ENCODE measurements at regions not wholly inside any gene's neighbourhood (a gene's known extent, or its start where the extent isn't known, plus 50 kb on each side); places are given as distances from the start of the nearest gene placed in this dataset.

DNA sequence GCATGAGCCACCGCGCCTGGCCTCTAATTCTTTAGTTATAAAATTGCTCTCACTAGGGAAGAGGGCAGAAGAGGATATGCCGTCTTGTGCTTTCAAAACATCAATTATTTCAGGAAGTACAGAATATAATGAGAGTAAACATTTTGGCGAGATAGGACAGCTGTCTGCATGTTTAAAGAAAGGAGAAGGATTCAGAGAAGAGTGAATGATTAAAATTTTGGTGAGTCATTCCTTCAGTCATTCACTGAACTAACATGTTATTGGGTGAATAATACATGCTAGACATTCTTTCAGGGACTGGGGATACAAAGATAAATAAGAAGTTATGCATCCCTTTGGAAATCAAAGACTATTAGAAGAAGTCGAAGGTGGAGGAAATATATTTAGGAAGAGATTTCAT is 590.3 kb upstream of the GOT2 start:
- WGBS (ENCODE audit: low lambda C conversion rate, missing lambda C conversion rate): 76% methylated on average over 5 of the region's 5 CpGs
- H3K4me2 ChIP-seq: no peak overlapping the region
- DNase-seq (ENCODE audit: low spot score): no peak
- H3K4me3 ChIP-seq: no peak overlapping the region
- no peaks in the 10 kb centered on the region for H4K20me1 ChIP-seq (ENCODE audit: insufficient read depth, poor library complexity, severe bottlenecking)
- no peaks in the 10 kb centered on the region for H3K36me3 ChIP-seq (replicated peaks; ENCODE audit: insufficient read depth, low read depth)
- H3K9me3 ChIP-seq (ENCODE audit: low read depth): no peaks in the 10 kb centered on the region
- no peak overlapping the region for H3K27ac ChIP-seq
- no peaks in the 10 kb centered on the region for H3K4me1 ChIP-seq (ENCODE audit: insufficient read depth)
- no peaks in the 10 kb centered on the region for H3K79me2 ChIP-seq
- no peak overlapping the region for H2AFZ ChIP-seq
- H3K9me2 ChIP-seq (replicated peaks; ENCODE audit: insufficient read depth): no peaks in the 10 kb centered on the region
- H3K27me3 ChIP-seq: no peaks in the 10 kb centered on the region
- TF ChIP-seq EZH2phosphoT487 (IDR thresholded peaks at IDR 0.05; ENCODE audit: low read depth, severe bottlenecking, unreplicated experiment): no peak
- TF ChIP-seq, protein P1, sequence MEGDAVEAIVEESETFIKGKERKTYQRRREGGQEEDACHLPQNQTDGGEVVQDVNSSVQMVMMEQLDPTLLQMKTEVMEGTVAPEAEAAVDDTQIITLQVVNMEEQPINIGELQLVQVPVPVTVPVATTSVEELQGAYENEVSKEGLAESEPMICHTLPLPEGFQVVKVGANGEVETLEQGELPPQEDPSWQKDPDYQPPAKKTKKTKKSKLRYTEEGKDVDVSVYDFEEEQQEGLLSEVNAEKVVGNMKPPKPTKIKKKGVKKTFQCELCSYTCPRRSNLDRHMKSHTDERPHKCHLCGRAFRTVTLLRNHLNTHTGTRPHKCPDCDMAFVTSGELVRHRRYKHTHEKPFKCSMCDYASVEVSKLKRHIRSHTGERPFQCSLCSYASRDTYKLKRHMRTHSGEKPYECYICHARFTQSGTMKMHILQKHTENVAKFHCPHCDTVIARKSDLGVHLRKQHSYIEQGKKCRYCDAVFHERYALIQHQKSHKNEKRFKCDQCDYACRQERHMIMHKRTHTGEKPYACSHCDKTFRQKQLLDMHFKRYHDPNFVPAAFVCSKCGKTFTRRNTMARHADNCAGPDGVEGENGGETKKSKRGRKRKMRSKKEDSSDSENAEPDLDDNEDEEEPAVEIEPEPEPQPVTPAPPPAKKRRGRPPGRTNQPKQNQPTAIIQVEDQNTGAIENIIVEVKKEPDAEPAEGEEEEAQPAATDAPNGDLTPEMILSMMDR (IDR thresholded peaks at IDR 0.05; ENCODE audit: poor library complexity): no peak
- TF ChIP-seq EZH2 (IDR thresholded peaks at IDR 0.05; ENCODE audit: borderline replicate concordance): no peak

- H4K20me1 ChIP-seq (ENCODE audit: insufficient read depth, poor library complexity, severe bottlenecking): no peaks in the 10 kb centered on the region
- H3K27ac ChIP-seq: no peak overlapping the region
- 74% methylated on average over 1 of the region's 1 CpG for WGBS (ENCODE audit: low lambda C conversion rate, missing lambda C conversion rate)
- no peaks in the 10 kb centered on the region for H3K9me2 ChIP-seq (replicated peaks; ENCODE audit: insufficient read depth)
- no peaks in the 10 kb centered on the region for H3K27me3 ChIP-seq
- H3K4me2 ChIP-seq: no peak overlapping the region
- no peaks in the 10 kb centered on the region for H3K36me3 ChIP-seq (replicated peaks; ENCODE audit: insufficient read depth, low read depth)
- H2AFZ ChIP-seq: no peak overlapping the region
- no peak overlapping the region for H3K4me3 ChIP-seq
- no peaks in the 10 kb centered on the region for H3K79me2 ChIP-seq
- H3K9me3 ChIP-seq (ENCODE audit: low read depth): no peaks in the 10 kb centered on the region
- H3K4me1 ChIP-seq (ENCODE audit: insufficient read depth): no peaks in the 10 kb centered on the region
- no peak for DNase-seq (ENCODE audit: low spot score)
- TF ChIP-seq EZH2phosphoT487 (IDR thresholded peaks at IDR 0.05; ENCODE audit: low read depth, severe bottlenecking, unreplicated experiment) (no peak), EZH2 (IDR thresholded peaks at IDR 0.05; ENCODE audit: borderline replicate concordance) (no peak)
- TF ChIP-seq, protein P1 (IDR thresholded peaks at IDR 0.05; ENCODE audit: poor library complexity): no peak
Measured at GRCh38 chr16:59320657-59321056, 586.5 kb upstream of the GOT2 start.

GRCh38 chr16:59319871-59320270 is 585.8 kb upstream of the GOT2 start:
- H4K20me1 ChIP-seq (ENCODE audit: insufficient read depth, poor library complexity, severe bottlenecking): no peaks in the 10 kb centered on the region
- H2AFZ ChIP-seq: no peak overlapping the region
- TF ChIP-seq EZH2phosphoT487 (IDR thresholded peaks at IDR 0.05; ENCODE audit: low read depth, severe bottlenecking, unreplicated experiment) (no peak), EZH2 (IDR thresholded peaks at IDR 0.05; ENCODE audit: borderline replicate concordance) (no peak)
- TF ChIP-seq, protein P1 (IDR thresholded peaks at IDR 0.05; ENCODE audit: poor library complexity): no peak
- no peak overlapping the region for H3K4me2 ChIP-seq
- no peaks in the 10 kb centered on the region for H3K36me3 ChIP-seq (replicated peaks; ENCODE audit: insufficient read depth, low read depth)
- WGBS (ENCODE audit: low lambda C conversion rate, missing lambda C conversion rate): 80% methylated on average over 3 of the region's 3 CpGs
- H3K4me3 ChIP-seq: no peak overlapping the region
- no peak for DNase-seq (ENCODE audit: low spot score)
- no peaks in the 10 kb centered on the region for H3K4me1 ChIP-seq (ENCODE audit: insufficient read depth)
- no peaks in the 10 kb centered on the region for H3K9me2 ChIP-seq (replicated peaks; ENCODE audit: insufficient read depth)
- H3K27ac ChIP-seq: no peak overlapping the region
- no peaks in the 10 kb centered on the region for H3K9me3 ChIP-seq (ENCODE audit: low read depth)
- H3K27me3 ChIP-seq: no peaks in the 10 kb centered on the region
- no peaks in the 10 kb centered on the region for H3K79me2 ChIP-seq

DNA sequence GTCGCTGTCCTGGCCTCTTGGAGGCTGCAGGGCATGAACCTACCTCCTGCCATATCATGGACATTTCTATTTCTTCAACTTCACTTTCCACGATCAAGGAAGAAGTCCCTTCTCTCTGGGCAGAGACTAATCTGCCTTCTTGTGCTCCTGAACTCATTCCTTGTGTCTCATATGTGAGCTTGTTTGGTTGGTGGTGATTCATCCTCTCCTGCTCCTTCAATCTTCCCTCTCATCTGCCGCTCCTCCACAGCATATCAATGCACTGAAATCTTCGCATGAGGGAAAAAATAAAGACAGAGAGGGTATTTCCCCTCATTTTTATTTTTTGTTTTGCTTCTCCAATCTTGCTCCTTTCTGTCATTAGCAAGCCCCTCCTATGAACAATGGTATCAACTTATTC is 571.7 kb upstream of the GOT2 start:
- TF ChIP-seq EZH2phosphoT487 (IDR thresholded peaks at IDR 0.05; ENCODE audit: low read depth, severe bottlenecking, unreplicated experiment) (no peak), EZH2 (IDR thresholded peaks at IDR 0.05; ENCODE audit: borderline replicate concordance) (no peak)
- TF ChIP-seq, protein P1 (IDR thresholded peaks at IDR 0.05; ENCODE audit: poor library complexity): no peak
- Histone ChIP-seq H3K36me3 (replicated peaks; ENCODE audit: insufficient read depth, low read depth) (no peaks in the 10 kb centered on the region), H3K4me1 (ENCODE audit: insufficient read depth) (no peaks in the 10 kb centered on the region), H3K9me3 (ENCODE audit: low read depth) (no peaks in the 10 kb centered on the region), H3K79me2 (no peaks in the 10 kb centered on the region), H3K27ac (no peak overlapping the region), H3K27me3 (no peaks in the 10 kb centered on the region), H3K9me2 (replicated peaks; ENCODE audit: insufficient read depth) (no peaks in the 10 kb centered on the region), H2AFZ (no peak overlapping the region), H4K20me1 (ENCODE audit: insufficient read depth, poor library complexity, severe bottlenecking) (no peaks in the 10 kb centered on the region), H3K4me2 (no peak overlapping the region), H3K4me3 (no peak overlapping the region)
- DNase-seq (ENCODE audit: low spot score): no peak
- 87% methylated on average over 4 of the region's 4 CpGs for WGBS (ENCODE audit: low lambda C conversion rate, missing lambda C conversion rate)

Measured in hepatocyte (in vitro differentiated cells).